K562 (cell line): ENCODE measurements at regions not wholly inside any gene's neighbourhood (a gene's known extent, or its start where the extent isn't known, plus 50 kb on each side); places are given as distances from the start of the nearest gene placed in this dataset.

Experiments used
- CC2D1A ChIP-seq: fragments of 450-650 bp; IDR thresholded peaks from 2 replicates; pipeline ENCODE4 v1.6.1; 2017; ENCODE audit warnings: mild to moderate bottlenecking
- HMGXB4 ChIP-seq: sonication (generic); formaldehyde crosslinking; IDR thresholded peaks from 2 replicates; pipeline ENCODE4 v1.8.1; 2023; ENCODE audit warnings: mild to moderate bottlenecking, missing genetic modification reagents
- MCM7 ChIP-seq, 2 experiments: fragments of 450-650 bp; IDR thresholded peaks; 2 replicates each; pipeline ENCODE4 v1.6.1; 2016 to 2018
- RBM22 ChIP-seq: fragments of 200-400 bp; formaldehyde crosslinking; IDR thresholded peaks from 2 replicates; pipeline ENCODE4 v1.6.1; 2018; ENCODE audit warnings: low read length, low read depth; ENCODE audit not compliant: poor library complexity, severe bottlenecking
- UBTF ChIP-seq, 2 experiments: IDR thresholded peaks; 2 replicates each; pipeline ENCODE4 v1.6.1; 2012; ENCODE audit warnings: improper control_type of control experiment in 2 of 2, low read depth in 2 of 2, low read length in 2 of 2, borderline replicate concordance in 1 of 2
- ZNF140 ChIP-seq: fragments of 250-450 bp; sonication (Bioruptor Pico); IDR thresholded peaks from 2 replicates; pipeline ENCODE4 v1.8.0; 2021; ENCODE audit warnings: moderate library complexity, mild to moderate bottlenecking, inconsistent platforms

- TF ChIP-seq UBTF (IDR thresholded peaks at IDR 0.05; ENCODE audit: borderline replicate concordance in 1 of 2, low read depth in 2 of 2, low read length in 2 of 2), result no peak
- TF ChIP-seq HMGXB4 (CRISPR knock-in tag), result no peak
- TF ChIP-seq ZNF140, result no peak
- TF ChIP-seq MCM7 (IDR thresholded peaks at IDR 0.05), result no peak
- TF ChIP-seq CC2D1A, result no peak
- TF ChIP-seq RBM22, result no peak
Observed at GRCh38 chr3:127141921-127142730, 50.8 kb upstream of the PRR23E start (continued).
